SK-N-MC (cell line): ENCODE measurements at regions not wholly inside any gene's neighbourhood (a gene's known extent, or its start where the extent isn't known, plus 50 kb on each side); places are given as distances from the start of the nearest gene placed in this dataset.

Experiments used
- FOXP2 ChIP-seq: optimal IDR thresholded peaks from 2 replicates; pipeline ENCODE3; 2011; ENCODE audit warnings: mild to moderate bottlenecking, moderate library complexity; ENCODE audit not compliant: insufficient read depth; ENCODE audit errors: extremely low read length, control extremely low read depth
- POLR2AphosphoS5 ChIP-seq: IDR thresholded peaks from 2 replicates; pipeline ENCODE4 v1.6.1; 2012; ENCODE audit warnings: mild to moderate bottlenecking, low read depth, low read length, borderline replicate concordance

DNA sequence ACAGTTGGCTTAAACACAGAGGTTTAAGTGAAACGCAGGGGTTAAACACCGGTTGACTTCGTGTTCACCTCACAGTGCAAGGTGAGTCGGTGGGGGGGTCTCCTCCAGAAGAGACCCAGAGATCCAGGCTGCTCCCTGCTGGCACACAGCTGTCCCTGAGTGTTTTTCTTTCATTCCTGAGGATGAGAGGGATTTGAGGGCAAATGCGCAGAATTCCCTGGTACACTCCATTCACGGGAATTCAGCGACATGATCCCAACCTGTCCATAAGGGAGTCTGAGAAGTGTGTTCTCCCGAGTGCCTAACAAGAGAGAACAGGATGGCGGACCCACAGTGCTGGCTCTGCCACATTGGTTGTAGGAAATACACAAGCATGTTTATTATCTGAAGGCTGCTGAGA lies 107.2 kb upstream of the ESRRB start:
- TF ChIP-seq FOXP2 = no peak
- no peak for TF ChIP-seq POLR2AphosphoS5
